ENCODE measurements at regions not wholly inside any gene's neighbourhood (a gene's known extent, or its start where the extent isn't known, plus 50 kb on each side); places are given as distances from the start of the nearest gene placed in this dataset.

GRCh38 chr5:131068076-131068475 lies 97.0 kb downstream of the HINT1 start (continued):
- TF ChIP-seq, protein P1, sequence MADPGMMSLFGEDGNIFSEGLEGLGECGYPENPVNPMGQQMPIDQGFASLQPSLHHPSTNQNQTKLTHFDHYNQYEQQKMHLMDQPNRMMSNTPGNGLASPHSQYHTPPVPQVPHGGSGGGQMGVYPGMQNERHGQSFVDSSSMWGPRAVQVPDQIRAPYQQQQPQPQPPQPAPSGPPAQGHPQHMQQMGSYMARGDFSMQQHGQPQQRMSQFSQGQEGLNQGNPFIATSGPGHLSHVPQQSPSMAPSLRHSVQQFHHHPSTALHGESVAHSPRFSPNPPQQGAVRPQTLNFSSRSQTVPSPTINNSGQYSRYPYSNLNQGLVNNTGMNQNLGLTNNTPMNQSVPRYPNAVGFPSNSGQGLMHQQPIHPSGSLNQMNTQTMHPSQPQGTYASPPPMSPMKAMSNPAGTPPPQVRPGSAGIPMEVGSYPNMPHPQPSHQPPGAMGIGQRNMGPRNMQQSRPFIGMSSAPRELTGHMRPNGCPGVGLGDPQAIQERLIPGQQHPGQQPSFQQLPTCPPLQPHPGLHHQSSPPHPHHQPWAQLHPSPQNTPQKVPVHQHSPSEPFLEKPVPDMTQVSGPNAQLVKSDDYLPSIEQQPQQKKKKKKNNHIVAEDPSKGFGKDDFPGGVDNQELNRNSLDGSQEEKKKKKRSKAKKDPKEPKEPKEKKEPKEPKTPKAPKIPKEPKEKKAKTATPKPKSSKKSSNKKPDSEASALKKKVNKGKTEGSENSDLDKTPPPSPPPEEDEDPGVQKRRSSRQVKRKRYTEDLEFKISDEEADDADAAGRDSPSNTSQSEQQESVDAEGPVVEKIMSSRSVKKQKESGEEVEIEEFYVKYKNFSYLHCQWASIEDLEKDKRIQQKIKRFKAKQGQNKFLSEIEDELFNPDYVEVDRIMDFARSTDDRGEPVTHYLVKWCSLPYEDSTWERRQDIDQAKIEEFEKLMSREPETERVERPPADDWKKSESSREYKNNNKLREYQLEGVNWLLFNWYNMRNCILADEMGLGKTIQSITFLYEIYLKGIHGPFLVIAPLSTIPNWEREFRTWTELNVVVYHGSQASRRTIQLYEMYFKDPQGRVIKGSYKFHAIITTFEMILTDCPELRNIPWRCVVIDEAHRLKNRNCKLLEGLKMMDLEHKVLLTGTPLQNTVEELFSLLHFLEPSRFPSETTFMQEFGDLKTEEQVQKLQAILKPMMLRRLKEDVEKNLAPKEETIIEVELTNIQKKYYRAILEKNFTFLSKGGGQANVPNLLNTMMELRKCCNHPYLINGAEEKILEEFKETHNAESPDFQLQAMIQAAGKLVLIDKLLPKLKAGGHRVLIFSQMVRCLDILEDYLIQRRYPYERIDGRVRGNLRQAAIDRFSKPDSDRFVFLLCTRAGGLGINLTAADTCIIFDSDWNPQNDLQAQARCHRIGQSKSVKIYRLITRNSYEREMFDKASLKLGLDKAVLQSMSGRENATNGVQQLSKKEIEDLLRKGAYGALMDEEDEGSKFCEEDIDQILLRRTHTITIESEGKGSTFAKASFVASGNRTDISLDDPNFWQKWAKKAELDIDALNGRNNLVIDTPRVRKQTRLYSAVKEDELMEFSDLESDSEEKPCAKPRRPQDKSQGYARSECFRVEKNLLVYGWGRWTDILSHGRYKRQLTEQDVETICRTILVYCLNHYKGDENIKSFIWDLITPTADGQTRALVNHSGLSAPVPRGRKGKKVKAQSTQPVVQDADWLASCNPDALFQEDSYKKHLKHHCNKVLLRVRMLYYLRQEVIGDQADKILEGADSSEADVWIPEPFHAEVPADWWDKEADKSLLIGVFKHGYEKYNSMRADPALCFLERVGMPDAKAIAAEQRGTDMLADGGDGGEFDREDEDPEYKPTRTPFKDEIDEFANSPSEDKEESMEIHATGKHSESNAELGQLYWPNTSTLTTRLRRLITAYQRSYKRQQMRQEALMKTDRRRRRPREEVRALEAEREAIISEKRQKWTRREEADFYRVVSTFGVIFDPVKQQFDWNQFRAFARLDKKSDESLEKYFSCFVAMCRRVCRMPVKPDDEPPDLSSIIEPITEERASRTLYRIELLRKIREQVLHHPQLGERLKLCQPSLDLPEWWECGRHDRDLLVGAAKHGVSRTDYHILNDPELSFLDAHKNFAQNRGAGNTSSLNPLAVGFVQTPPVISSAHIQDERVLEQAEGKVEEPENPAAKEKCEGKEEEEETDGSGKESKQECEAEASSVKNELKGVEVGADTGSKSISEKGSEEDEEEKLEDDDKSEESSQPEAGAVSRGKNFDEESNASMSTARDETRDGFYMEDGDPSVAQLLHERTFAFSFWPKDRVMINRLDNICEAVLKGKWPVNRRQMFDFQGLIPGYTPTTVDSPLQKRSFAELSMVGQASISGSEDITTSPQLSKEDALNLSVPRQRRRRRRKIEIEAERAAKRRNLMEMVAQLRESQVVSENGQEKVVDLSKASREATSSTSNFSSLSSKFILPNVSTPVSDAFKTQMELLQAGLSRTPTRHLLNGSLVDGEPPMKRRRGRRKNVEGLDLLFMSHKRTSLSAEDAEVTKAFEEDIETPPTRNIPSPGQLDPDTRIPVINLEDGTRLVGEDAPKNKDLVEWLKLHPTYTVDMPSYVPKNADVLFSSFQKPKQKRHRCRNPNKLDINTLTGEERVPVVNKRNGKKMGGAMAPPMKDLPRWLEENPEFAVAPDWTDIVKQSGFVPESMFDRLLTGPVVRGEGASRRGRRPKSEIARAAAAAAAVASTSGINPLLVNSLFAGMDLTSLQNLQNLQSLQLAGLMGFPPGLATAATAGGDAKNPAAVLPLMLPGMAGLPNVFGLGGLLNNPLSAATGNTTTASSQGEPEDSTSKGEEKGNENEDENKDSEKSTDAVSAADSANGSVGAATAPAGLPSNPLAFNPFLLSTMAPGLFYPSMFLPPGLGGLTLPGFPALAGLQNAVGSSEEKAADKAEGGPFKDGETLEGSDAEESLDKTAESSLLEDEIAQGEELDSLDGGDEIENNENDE (IDR thresholded peaks at IDR 0.05; ENCODE audit: insufficient replicate concordance, low read length), result no peak
- TF ChIP-seq E2F6 (IDR thresholded peaks at IDR 0.05) (no peak), BRCA1 (IDR thresholded peaks at IDR 0.05; ENCODE audit: low read depth, low read length) (no peak), CBX8 (IDR thresholded peaks at IDR 0.05; ENCODE audit: borderline replicate concordance, low read depth, low read length) (no peak)

Data from H1 (cell line).